Body of pancreas (tissue), 4 donors: ENCODE measurements at regions not wholly inside any gene's neighbourhood (a gene's known extent, or its start where the extent isn't known, plus 50 kb on each side); places are given as distances from the start of the nearest gene placed in this dataset.

Experiments
- POLR2A ChIP-seq, 3 donors: fragments of 450-650 bp; IDR thresholded peaks; one replicate each; pipeline ENCODE4 v1.6.1; 2016; ENCODE audit warnings: antibody characterized with exemption in 3 of 3, mild to moderate bottlenecking in 2 of 3
- TF ChIP-seq, protein P1 (sequence below), 7 experiments: fragments of 450-650 bp in 4 of 7; fragments of 200-600 bp in 3 of 7; sonication (generic) in 3 of 7; IDR thresholded peaks; one replicate each; pipeline ENCODE4 v1.5.1; 2016 to 2019; ENCODE audit warnings: antibody characterized with exemption in 7 of 7

- TF ChIP-seq, protein P1, sequence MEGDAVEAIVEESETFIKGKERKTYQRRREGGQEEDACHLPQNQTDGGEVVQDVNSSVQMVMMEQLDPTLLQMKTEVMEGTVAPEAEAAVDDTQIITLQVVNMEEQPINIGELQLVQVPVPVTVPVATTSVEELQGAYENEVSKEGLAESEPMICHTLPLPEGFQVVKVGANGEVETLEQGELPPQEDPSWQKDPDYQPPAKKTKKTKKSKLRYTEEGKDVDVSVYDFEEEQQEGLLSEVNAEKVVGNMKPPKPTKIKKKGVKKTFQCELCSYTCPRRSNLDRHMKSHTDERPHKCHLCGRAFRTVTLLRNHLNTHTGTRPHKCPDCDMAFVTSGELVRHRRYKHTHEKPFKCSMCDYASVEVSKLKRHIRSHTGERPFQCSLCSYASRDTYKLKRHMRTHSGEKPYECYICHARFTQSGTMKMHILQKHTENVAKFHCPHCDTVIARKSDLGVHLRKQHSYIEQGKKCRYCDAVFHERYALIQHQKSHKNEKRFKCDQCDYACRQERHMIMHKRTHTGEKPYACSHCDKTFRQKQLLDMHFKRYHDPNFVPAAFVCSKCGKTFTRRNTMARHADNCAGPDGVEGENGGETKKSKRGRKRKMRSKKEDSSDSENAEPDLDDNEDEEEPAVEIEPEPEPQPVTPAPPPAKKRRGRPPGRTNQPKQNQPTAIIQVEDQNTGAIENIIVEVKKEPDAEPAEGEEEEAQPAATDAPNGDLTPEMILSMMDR (IDR thresholded peaks at IDR 0.05) = no peak
- no peak for TF ChIP-seq POLR2A (IDR thresholded peaks at IDR 0.05)
Measured at GRCh38 chr6:48713612-48714011, 602.6 kb upstream of the PTCHD4 start.
